Peyer's patch (tissue), 4 donors: ENCODE measurements at regions not wholly inside any gene's neighbourhood (a gene's known extent, or its start where the extent isn't known, plus 50 kb on each side); places are given as distances from the start of the nearest gene placed in this dataset.
"Not testable (repeated sequence)": the region's sequence is repeated elsewhere in the genome, so short reads cannot be mapped to it uniquely, and the experiment has no call there.

Experiments
- DNase-seq, 3 donors: peaks; one replicate each; pipeline ENCODE4 v3.0.0-alpha.2; 2017 to 2019
- H3K27ac ChIP-seq, 4 donors: fragments of 200-600 bp; sonication (generic); one replicate each; pipeline ENCODE4 v1.5.1; 2016 to 2019
- H3K27me3 ChIP-seq, 2 donors: fragments of 200-600 bp; sonication (generic); one replicate each; pipeline ENCODE4 v1.5.1; 2019
- H3K36me3 ChIP-seq, 3 donors: fragments of 200-600 bp; sonication (generic); one replicate each; pipeline ENCODE4 v1.5.1; 2016 to 2019
- H3K4me1 ChIP-seq, 4 donors: fragments of 200-600 bp; sonication (generic); one replicate each; pipeline ENCODE4 v1.5.1; 2016 to 2019
- H3K4me3 ChIP-seq, 4 donors: fragments of 200-600 bp; sonication (generic); 1 replicate in 3 of 4; 2 replicates in 1 of 4; pipeline ENCODE4 v1.5.1; 2016 to 2019; ENCODE audit warnings: mild to moderate bottlenecking in 1 of 4
- H3K9me3 ChIP-seq, 4 donors: fragments of 200-600 bp; sonication (generic); one replicate each; pipeline ENCODE4 v1.5.1; 2016 to 2019; ENCODE audit warnings: mild to moderate bottlenecking in 1 of 4
- POLR2A ChIP-seq, 2 donors: fragments of 450-650 bp; IDR thresholded peaks; one replicate each; pipeline ENCODE4 v1.5.1; 2017; ENCODE audit warnings: antibody characterized with exemption in 2 of 2, mild to moderate bottlenecking in 2 of 2, moderate library complexity in 2 of 2
- TF ChIP-seq, protein P1 (sequence below), 6 experiments: fragments of 450-650 bp in 4 of 6; fragments of 200-600 bp in 2 of 6; sonication (generic) in 1 of 6; IDR thresholded peaks; one replicate each; pipeline ENCODE4 v1.5.1; 2017 to 2019; ENCODE audit warnings: antibody characterized with exemption in 6 of 6, mild to moderate bottlenecking in 3 of 6, moderate library complexity in 1 of 6

DNA sequence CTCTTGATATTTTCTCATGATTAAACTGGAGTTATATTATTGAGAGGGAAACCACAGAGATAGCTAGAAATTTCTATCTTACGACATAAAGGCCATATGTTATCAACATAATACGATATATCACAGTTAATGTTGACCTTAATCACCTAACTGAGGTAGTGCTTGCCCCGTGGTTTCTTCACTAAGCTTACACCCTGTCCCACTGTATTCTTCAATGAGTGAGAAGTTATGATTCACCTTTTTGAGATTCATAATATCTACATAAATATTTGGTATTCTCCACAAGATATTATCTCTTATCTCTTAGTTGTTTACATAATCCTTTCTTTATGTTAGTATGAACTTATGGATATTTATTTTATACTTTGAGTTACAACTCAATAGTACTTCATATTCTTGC lies 1714.1 kb downstream of the BRINP3 start:
- Histone ChIP-seq H3K36me3 (no peaks in the 10 kb centered on the region), H3K4me3 (no peak overlapping the region), H3K27me3 (no peaks in the 10 kb centered on the region), H3K9me3 (no peaks in the 10 kb centered on the region), H3K27ac (no peak overlapping the region), H3K4me1 (no peaks in the 10 kb centered on the region)
- TF ChIP-seq, protein P1, sequence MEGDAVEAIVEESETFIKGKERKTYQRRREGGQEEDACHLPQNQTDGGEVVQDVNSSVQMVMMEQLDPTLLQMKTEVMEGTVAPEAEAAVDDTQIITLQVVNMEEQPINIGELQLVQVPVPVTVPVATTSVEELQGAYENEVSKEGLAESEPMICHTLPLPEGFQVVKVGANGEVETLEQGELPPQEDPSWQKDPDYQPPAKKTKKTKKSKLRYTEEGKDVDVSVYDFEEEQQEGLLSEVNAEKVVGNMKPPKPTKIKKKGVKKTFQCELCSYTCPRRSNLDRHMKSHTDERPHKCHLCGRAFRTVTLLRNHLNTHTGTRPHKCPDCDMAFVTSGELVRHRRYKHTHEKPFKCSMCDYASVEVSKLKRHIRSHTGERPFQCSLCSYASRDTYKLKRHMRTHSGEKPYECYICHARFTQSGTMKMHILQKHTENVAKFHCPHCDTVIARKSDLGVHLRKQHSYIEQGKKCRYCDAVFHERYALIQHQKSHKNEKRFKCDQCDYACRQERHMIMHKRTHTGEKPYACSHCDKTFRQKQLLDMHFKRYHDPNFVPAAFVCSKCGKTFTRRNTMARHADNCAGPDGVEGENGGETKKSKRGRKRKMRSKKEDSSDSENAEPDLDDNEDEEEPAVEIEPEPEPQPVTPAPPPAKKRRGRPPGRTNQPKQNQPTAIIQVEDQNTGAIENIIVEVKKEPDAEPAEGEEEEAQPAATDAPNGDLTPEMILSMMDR (IDR thresholded peaks at IDR 0.05) = no peak
- TF ChIP-seq POLR2A (IDR thresholded peaks at IDR 0.05) = no peak
- no peak for DNase-seq

GRCh38 chr1:188769181-188769580 lies 1708.5 kb downstream of the BRINP3 start:
- Histone ChIP-seq H3K4me1 (no peaks in the 10 kb centered on the region), H3K4me3 (no peak overlapping the region), H3K27ac (no peak overlapping the region), H3K36me3 (no peaks in the 10 kb centered on the region), H3K27me3 (no peaks in the 10 kb centered on the region), H3K9me3 (no peaks in the 10 kb centered on the region)
- TF ChIP-seq, protein P1 (IDR thresholded peaks at IDR 0.05) = no peak
- no peak for TF ChIP-seq POLR2A (IDR thresholded peaks at IDR 0.05)
- no peak for DNase-seq

DNA sequence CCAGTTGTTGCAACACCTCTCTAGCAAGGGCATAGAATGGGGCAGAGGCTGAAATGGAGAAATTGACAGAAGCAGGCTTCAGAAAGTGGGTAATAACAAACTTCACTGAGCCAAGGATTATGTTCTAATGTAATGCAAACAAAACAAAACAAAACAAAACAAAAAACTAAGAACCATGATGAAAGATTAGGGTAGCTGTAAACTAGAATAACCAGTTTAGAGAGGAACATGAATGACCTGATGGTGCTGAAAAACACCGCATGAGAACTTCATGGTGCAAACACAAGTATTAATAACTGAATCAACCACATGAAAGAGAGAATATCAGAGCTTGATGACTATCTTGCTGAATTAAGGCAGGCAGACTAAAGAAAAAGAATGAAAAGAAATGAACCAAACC lies 1707.7 kb downstream of the BRINP3 start:
- H3K27me3 ChIP-seq = no peaks in the 10 kb centered on the region
- no peak overlapping the region for H3K27ac ChIP-seq
- no peaks in the 10 kb centered on the region for H3K9me3 ChIP-seq
- no peaks in the 10 kb centered on the region for H3K4me1 ChIP-seq
- H3K36me3 ChIP-seq = no peaks in the 10 kb centered on the region
- TF ChIP-seq, protein P1 (IDR thresholded peaks at IDR 0.05) = no peak
- TF ChIP-seq POLR2A (IDR thresholded peaks at IDR 0.05) = no peak
- H3K4me3 ChIP-seq = no peak overlapping the region
- no peak for DNase-seq

GRCh38 chr1:188778578-188778977 lies 1699.1 kb downstream of the BRINP3 start:
- H3K9me3 ChIP-seq = no peaks in the 10 kb centered on the region
- no peak for TF ChIP-seq POLR2A (IDR thresholded peaks at IDR 0.05)
- TF ChIP-seq, protein P1 (IDR thresholded peaks at IDR 0.05) = no peak
- DNase-seq = no peak
- no peaks in the 10 kb centered on the region for H3K36me3 ChIP-seq
- no peak overlapping the region for H3K27ac ChIP-seq
- no peaks in the 10 kb centered on the region for H3K4me1 ChIP-seq
- no peaks in the 10 kb centered on the region for H3K27me3 ChIP-seq
- no peak overlapping the region for H3K4me3 ChIP-seq

DNA sequence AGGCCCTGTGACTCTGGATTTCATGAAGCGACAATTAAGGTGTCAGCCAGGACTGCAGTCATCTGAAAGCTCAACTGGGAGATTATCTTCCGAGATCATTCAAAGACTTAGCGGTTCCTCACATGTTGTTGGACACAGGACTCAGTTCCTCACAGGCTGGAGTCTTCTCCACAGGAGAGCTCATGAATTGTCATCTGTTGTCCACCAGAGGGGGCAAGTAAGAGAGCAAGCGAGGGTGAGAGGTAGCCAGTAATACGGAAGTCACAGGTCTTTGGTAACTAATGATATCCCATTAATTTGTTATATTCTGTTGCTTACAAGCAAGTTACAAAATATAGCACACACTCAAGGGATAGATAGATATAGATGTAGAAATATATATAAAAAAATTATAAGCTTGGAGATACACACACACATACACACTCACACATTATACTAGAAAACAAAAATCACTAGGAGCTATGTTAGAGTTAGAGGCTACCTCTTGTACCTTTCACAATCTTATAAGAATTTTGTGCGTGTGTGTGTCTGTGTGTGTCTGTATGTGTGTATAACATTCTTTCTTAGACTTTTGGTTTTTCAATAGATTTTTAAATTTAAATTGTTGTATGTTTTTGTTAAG lies 1695.3 kb downstream of the BRINP3 start:
- H3K27ac ChIP-seq = no peak overlapping the region
- no peak for DNase-seq
- H3K27me3 ChIP-seq = no peaks in the 10 kb centered on the region
- no peaks in the 10 kb centered on the region for H3K36me3 ChIP-seq
- no peak for TF ChIP-seq POLR2A (IDR thresholded peaks at IDR 0.05)
- TF ChIP-seq, protein P1 (IDR thresholded peaks at IDR 0.05) = peak in 2 of 6 experiments; percentile 15 to 21
- no peaks in the 10 kb centered on the region for H3K4me1 ChIP-seq
- no peaks in the 10 kb centered on the region for H3K9me3 ChIP-seq
- no peak overlapping the region for H3K4me3 ChIP-seq

DNA sequence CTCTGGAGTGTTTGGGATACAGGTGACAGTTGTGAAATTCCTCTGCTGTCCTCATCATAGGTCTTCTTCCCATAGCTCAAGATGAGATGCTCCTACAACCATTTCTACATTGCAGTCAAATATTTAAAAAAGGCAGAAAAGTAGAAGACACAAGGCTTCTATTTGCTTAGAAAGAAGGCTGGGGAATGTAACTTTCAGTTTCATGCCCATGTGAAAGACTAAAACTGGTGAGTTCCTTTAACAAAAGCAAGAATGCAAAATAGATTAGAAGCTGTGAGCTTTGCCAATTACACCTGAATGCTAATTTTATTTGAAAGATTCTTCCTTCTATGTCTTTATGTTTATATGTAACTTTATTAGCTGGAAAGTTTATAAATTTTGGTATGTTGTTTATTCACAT lies 1682.7 kb downstream of the BRINP3 start:
- Histone ChIP-seq H3K36me3 (no peaks in the 10 kb centered on the region), H3K27me3 (no peaks in the 10 kb centered on the region), H3K27ac (no peak overlapping the region), H3K4me3 (no peak overlapping the region), H3K4me1 (no peaks in the 10 kb centered on the region), H3K9me3 (no peaks in the 10 kb centered on the region)
- DNase-seq = no peak
- TF ChIP-seq POLR2A (IDR thresholded peaks at IDR 0.05) = no peak
- TF ChIP-seq, protein P1 (IDR thresholded peaks at IDR 0.05) = no peak

GRCh38 chr1:188812153-188812552 lies 1665.5 kb downstream of the BRINP3 start:
- DNase-seq, H3K4me3 ChIP-seq, H3K9me3 ChIP-seq, H3K36me3 ChIP-seq, H3K27ac ChIP-seq, H3K27me3 ChIP-seq, H3K4me1 ChIP-seq: not testable (repeated sequence)

GRCh38 chr1:188812836-188813573 lies 1664.7 kb downstream of the BRINP3 start:
- not testable (repeated sequence) for DNase-seq, H3K4me3 ChIP-seq, H3K27ac ChIP-seq, H3K36me3 ChIP-seq, H3K9me3 ChIP-seq, H3K27me3 ChIP-seq, H3K4me1 ChIP-seq
